Cerebellar cortex (tissue), 1 donor: ENCODE measurements at regions not wholly inside any gene's neighbourhood (a gene's known extent, or its start where the extent isn't known, plus 50 kb on each side); places are given as distances from the start of the nearest gene placed in this dataset.
A peak's percentile ranks its signal among the peaks of the same experiment; 100 is the strongest.

Experiments
- DNase-seq: peaks from one replicate; pipeline ENCODE4 v3.0.0-alpha.2; 2015; ENCODE audit warnings: low spot score

GRCh38 chr7:67762516-67762915 is 765.9 kb downstream of the TYW1 start:
- DNase-seq: no peak

- DNase-seq: no peak
Observed at GRCh38 chr7:67764289-67764688, 767.7 kb downstream of the TYW1 start.

GRCh38 chr7:67765481-67766175 is 769.0 kb downstream of the TYW1 start:
- DNase-seq: no peak

- no peak for DNase-seq
Observed at GRCh38 chr7:67766906-67767410, 770.3 kb downstream of the TYW1 start.

GRCh38 chr7:67771846-67772605 is 775.4 kb downstream of the TYW1 start:
- DNase-seq: no peak

- no peak for DNase-seq
Observed at GRCh38 chr7:67773081-67773480, 776.4 kb downstream of the TYW1 start.

- DNase-seq: no peak
Observed at GRCh38 chr7:67777119-67777518, 780.5 kb downstream of the TYW1 start.

GRCh38 chr7:67781841-67782240 is 785.2 kb downstream of the TYW1 start:
- DNase-seq: no peak

GRCh38 chr7:67786021-67786420 is 789.4 kb downstream of the TYW1 start:
- DNase-seq: no peak

- DNase-seq: no peak
Observed at GRCh38 chr7:67788669-67789068, 792.0 kb downstream of the TYW1 start.

GRCh38 chr7:67791918-67792317 is 795.3 kb downstream of the TYW1 start:
- no peak for DNase-seq

- DNase-seq: peak; percentile 60
Observed at GRCh38 chr7:67794544-67794943, 797.9 kb downstream of the TYW1 start.

GRCh38 chr7:67803789-67804188 is 807.2 kb downstream of the TYW1 start:
- no peak for DNase-seq

GRCh38 chr7:67805921-67806471 is 809.4 kb downstream of the TYW1 start:
- DNase-seq: no peak

GRCh38 chr7:67807826-67808225 is 811.2 kb downstream of the TYW1 start:
- no peak for DNase-seq

- no peak for DNase-seq
Observed at GRCh38 chr7:67809586-67809985, 813.0 kb downstream of the TYW1 start.

- DNase-seq: no peak
Observed at GRCh38 chr7:67813621-67814292, 817.1 kb downstream of the TYW1 start.

GRCh38 chr7:67817481-67817880 is 820.8 kb downstream of the TYW1 start:
- peak; percentile 63 for DNase-seq

- peak; percentile 70 for DNase-seq
Observed at GRCh38 chr7:67821116-67821515, 824.5 kb downstream of the TYW1 start.

- peak; percentile 27 for DNase-seq
Observed at GRCh38 chr7:67823345-67823744, 826.7 kb downstream of the TYW1 start.

GRCh38 chr7:67825356-67825755 is 828.7 kb downstream of the TYW1 start:
- peak; percentile 90 for DNase-seq

GRCh38 chr7:67841896-67842295 is 845.3 kb downstream of the TYW1 start:
- no peak for DNase-seq

- peak; percentile 40 for DNase-seq
Observed at GRCh38 chr7:67842571-67842970, 845.9 kb downstream of the TYW1 start.
